Fibroblast of gingiva (primary cell): ENCODE measurements at regions not wholly inside any gene's neighbourhood (a gene's known extent, or its start where the extent isn't known, plus 50 kb on each side); places are given as distances from the start of the nearest gene placed in this dataset.
A peak's percentile ranks its signal among the peaks of the same experiment; 100 is the strongest.

Experiments used
- DNase-seq: peaks from one replicate; pipeline ENCODE4 v3.0.0-alpha.2; 2011; ENCODE audit warnings: low read depth

DNA sequence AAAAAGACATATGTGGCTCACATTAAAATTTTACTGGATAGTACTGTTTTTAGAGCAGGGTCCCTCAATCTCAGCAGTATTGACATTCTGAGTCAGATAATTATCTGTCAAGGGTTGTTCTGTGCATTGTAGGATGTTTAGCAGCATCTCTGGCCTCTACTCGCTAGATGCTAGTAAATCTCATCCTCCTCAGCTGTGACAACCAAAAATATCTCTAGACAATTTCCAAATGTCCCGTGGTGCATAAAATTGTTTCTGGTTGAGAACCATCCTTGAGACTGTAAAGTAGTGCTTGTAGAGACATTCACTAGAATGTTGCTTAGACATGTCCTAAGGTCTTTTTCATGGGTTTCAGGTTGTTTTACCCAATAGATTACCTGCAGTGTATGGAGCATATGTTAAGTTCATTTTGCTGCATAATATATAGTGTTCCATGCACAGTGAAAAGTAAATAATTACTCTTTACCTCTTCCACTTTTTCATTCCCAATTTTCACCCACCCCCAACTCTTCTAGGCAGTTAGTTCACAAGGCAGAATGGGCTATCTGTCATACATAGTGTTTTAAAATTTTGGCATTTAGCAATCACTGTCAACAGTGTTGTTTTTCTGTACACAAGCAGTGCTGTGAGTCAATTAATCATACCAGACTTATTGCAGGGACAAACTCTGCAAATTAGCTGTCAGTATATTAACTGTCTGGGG lies 200.2 kb upstream of the SLC38A2 start:
- no peak for DNase-seq

DNA sequence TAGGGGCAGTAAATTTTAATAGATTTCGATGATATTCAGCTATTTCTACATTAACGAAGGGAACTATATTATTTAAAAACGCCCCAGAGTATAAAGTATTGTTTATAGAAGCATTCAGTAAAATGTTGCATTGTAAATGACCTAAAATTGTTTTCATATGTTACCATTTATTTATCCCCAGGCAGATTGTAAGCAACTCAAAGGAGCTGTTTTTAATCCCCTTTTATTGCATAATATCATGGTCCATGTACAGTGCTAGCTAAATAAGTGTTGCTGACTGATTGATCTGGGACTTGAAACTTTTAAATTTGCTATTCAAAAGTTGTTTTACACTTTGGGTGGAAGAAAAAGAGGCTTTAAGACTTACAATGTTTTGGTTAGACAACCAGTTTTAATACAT lies 199.0 kb upstream of the SLC38A2 start:
- DNase-seq = peak; percentile 53

GRCh38 chr12:46569826-46570439 lies 197.4 kb upstream of the SLC38A2 start:
- no peak for DNase-seq

GRCh38 chr12:46567667-46568066 lies 195.1 kb upstream of the SLC38A2 start:
- no peak for DNase-seq

DNA sequence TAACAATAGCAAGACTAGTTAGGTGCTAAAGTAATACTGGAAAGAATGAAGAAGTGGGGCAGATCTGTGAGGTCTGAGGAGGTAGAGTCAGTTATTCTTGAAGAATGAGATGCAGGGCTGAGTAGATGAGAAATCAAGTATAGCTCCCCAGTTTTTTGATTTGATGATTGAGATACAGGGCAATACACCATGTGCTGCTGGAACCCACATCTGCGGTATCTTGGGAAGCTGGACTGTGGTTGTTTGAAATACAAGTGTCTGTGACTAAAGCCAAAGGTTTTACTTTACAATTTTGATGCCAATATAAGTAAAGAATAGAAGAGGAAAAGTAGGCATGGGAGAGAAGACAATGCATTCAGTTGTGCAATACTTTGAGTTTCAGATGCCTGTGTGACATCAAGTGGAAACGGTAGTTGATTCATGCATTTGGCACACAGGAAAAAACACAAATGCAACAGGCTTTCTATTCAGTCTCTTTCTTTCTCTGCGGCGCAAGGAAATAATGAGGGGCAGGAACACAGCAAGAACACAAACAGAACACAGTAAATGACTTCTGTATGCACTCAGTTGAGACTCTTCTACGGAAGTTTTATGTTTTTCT lies 190.2 kb upstream of the SLC38A2 start:
- DNase-seq = peak; percentile 94

GRCh38 chr12:46561769-46562624 lies 189.4 kb upstream of the SLC38A2 start:
- DNase-seq = peak; percentile 44

DNA sequence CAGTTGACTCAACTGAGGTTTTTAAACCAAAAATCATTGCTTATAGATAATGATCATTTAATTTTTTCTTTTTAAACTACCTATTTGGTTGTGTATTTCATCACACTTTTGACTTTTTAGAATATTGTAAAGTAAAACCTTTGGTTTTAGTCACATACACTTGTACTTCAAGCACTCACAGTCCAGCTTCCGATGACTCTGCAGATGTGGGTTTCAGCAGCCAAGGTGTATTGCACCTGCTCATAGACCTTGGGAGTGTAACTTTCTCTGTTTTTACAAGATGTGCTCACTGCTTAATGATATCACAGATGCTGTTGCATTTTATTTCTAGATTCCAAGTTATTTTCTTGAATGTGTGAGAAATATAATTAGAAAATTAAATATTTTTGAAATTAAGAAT lies 188.3 kb upstream of the SLC38A2 start:
- no peak for DNase-seq

GRCh38 chr12:46560089-46560488 lies 187.5 kb upstream of the SLC38A2 start:
- no peak for DNase-seq

DNA sequence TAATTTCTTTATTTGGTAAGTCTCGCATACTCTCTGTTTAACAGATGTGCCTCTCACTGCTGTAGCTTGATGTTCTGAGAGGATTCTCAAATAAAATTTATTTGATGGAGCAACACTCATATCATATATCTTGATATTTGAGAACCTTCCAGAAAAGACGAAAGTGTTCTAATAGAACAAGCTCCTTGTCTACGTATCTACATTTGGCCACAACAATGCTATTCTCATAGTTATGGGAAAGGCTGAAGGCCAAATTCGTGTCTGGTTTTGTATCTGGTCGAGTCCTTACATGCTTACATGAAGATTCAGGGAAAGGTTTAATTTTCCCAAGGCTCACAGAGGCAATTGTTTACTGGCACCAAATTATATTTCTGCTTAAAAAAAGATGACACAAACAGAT lies 186.7 kb upstream of the SLC38A2 start:
- DNase-seq = peak; percentile 96

DNA sequence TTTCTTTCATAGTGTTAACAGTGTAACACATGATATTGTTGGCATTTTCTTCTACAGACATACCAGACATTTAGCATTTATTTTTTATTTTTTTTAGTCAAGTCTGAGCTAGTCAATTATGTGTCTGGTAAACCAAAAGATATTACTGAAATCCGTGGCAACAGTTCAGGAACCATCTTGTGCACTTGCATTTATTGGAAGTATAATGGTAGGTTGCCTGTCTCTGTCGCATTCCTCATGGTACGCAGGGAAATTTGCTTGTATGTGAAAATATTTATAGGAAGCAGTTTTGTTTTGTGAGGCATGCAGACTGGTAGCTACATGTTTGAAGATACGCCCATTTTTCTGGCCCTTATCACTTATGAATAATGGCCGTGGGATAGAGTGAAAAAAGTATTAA lies 186.1 kb upstream of the SLC38A2 start:
- peak; percentile 15 for DNase-seq

DNA sequence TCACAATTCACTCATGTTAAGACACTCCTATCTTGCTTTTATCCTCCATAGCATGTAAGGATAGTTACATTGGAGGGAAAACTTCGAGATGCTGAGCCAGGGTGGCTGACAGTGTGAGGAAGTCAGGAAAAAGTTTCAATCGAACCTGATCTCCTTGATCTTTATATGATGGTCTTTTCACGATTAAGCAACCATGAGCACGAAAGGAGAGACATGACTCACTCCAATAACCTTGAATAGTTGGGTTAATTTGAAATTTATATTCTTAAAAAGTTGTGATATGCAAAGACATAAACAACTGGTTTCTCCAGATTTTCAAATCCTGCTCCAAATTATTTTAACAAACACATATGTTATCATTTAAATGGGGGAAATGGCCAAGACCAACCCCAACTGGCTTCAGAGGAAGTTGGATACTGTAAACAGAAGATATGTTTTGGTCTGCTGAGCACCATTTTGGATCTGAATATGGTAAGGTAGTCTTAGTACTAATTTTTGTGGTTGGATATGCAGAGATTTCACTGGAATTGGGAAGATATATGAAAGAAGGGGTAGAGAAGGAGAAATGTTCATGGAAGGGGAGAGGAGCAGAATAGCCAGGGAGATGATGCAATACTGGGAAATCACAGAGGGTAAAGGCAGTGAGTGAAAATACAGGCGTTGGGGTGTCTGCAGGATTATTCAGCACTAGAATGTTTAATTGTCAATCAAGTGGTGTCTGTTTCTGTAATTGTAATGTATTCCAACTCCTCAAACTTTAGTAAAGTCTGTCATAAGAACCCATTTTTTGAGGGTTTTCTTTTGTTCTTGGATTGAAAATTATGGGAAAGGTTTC lies 185.2 kb upstream of the SLC38A2 start:
- peak; percentile 72 for DNase-seq

DNA sequence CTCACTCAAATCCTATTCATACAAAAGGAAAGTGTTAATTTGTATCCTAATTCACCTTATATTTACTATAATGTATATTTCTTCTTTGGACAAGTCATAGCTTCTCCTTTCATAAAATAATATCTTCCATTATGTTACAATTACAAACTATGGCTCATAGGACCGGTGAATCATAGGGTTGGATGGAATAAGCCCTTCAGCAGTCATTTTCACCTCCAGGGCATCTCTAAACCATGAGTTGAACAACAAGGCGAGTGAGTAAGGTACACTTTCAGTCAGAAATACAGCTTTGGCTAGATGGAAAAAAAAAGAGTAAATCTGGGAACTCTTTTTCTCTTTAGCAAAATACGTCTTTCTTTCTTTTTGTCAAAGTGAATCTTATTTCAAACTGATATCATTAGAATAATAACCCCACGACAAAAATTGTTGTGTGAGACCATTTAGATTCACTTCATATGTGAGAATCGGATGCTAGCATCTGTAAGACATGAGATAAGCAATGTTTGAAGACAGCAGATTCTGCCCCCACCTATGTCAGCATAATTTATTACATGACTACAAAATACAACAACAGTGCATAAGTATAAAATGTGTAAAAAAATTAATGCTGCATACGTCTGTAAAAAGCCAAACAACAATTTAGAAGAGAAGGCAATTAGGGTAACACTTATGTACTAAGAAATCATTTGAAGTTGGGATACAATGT lies 184.4 kb upstream of the SLC38A2 start:
- DNase-seq = peak; percentile 42

DNA sequence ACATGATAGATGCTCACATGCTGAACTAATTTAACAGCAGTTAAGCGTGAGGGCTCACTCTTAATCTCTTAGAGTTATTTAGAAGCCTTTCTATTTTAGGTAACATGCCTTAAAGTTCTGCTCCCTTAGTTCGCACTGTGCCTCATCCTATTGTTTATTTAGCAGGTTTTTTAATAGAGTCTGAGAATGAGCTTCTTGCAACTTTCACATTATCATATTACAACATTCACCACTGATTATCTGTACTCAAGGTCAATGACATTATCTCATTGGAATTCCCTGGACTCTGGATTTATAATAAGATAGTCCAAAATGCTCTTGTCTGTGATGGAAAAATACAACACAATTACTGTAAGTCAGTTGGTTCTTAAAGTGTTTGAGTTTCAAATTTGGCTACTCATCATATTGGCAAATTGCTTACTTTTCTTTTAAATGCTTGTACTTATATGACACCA lies 183.6 kb upstream of the SLC38A2 start:
- peak; percentile 94 for DNase-seq

GRCh38 chr12:46555406-46555852 lies 182.9 kb upstream of the SLC38A2 start:
- DNase-seq = peak; percentile 86

- DNase-seq = peak; percentile 27
Observed at GRCh38 chr12:46554460-46554859, 181.9 kb upstream of the SLC38A2 start.

DNA sequence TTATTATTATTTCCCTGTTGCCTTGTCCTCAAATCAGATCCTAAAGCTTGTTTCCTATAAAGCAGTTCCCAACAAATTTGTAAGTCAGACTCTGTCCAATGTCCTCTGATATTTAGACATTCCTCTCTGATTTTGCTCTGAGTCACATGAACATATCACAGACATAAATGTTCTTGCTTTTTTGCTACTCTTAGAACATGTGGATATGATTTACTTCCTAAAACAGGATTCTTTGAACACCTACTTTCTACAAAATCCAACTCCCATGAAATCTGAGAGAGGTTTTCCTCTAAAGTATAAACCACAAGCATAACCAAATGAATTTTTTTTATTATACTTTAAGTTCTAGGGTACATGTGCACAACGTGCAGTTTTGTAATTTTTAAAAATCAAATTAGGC lies 181.3 kb upstream of the SLC38A2 start:
- DNase-seq = peak; percentile 67

GRCh38 chr12:46553266-46553665 lies 180.7 kb upstream of the SLC38A2 start:
- DNase-seq = peak; percentile 57

DNA sequence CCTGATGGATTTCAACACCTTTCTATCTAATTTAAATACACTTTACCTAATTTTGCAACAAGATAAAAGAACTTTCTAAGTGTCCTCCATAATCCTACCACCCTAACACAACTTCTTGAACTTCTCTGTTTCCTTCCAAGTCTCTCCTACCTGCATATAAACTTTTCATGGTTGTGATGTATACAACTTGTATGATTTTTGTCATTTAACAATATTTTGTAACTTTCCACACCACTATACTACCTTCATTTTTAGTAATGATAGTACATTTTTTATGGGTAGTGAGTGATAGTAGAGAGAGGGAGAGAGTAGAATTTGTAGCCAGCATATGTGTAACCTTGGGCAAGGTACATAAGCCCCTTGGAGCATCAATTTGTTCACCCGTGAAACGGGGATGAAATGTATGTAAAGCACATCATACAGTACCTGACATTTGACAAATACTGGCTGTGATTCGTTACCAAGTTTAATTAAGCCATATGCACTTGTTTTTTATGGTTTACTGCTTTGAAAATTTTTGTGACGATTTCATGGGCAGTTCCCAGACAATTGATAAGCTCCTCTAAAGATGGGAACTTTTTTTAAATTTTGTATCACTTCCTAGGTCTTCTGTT lies 177.8 kb upstream of the SLC38A2 start:
- DNase-seq = no peak

DNA sequence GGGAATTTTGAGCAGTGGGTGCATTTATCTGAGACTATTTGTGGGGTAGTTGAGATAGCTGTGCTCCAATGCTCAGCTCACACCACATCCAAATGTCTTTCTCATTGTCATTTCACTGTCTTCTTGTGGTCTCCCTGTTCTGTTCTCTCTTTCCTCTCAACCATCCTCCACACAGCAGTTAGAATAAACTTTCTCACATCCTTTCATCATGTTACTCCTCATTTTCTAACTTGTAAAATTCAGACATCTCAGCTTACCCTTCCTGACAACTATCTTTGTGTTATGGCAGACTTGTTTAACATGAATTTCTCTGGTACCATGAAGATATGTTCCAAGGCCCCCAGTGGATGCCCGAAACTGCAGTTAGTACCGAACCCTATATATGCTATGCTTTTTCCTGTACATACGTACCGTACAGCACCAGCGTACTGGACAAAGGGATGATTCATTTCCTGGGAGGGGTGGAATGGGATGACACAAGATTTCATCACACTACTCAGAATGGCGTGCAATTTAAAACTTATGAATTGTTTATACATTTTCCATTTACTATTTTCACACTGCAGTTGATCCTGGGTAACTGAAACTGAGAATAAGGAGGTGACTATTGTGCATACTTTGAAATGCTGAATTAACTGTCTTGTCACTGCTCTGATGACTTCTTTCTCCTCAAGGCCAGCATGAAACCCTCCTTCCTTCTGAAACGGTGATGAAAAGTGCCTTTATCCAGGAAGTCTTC lies 177.1 kb upstream of the SLC38A2 start:
- DNase-seq = peak; percentile 89
